AG08396 (cell line): ENCODE measurements at regions not wholly inside any gene's neighbourhood (a gene's known extent, or its start where the extent isn't known, plus 50 kb on each side); places are given as distances from the start of the nearest gene placed in this dataset.
"Not testable (repeated sequence)": the region's sequence is repeated elsewhere in the genome, so short reads cannot be mapped to it uniquely, and the experiment has no call there.

Experiments
- DNase-seq: peaks from one replicate; pipeline ENCODE4 v3.0.0; 2012; ENCODE audit warnings: low spot score, mixed read lengths

DNA sequence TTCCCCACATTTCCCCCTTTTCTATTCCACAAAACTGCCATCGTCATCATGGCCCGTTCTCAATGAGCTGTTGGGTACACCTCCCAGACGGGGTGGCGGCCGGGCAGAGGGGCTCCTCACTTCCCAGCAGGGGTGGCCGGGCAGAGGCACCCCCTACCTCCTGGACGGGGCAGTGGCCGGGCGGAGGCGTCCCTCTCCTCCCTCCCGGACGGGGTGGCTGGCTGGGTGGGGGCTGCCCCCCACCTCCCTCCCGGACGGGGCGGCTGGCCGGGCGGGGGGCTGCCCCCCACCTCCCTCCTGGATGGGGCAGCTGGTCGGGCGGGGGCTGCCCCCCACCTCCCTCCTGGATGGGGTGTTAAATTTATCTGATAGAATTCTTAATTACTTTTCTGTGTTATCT, 250.9 kb upstream of the B3GALT2 start:
- not testable (repeated sequence) for DNase-seq

DNA sequence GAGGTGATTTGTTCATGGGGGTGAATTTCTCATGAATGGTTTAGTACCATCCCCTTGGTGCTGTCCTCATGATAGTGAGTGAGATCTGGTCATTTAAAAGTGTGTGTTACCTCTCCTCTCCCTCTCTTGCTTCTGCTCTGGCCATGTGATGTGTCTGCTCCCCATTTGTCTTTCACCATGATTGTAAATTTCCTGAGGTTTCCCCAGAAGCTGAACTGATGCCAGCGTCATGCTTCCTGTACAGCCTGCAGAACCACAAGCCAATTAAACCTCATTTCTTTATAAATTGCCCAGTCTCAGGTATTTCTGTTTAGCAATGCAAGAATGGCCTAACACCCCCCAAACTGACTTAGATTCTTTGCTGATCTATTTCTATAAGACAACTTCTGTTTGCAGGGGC, 249.4 kb upstream of the B3GALT2 start:
- DNase-seq = no peak

DNA sequence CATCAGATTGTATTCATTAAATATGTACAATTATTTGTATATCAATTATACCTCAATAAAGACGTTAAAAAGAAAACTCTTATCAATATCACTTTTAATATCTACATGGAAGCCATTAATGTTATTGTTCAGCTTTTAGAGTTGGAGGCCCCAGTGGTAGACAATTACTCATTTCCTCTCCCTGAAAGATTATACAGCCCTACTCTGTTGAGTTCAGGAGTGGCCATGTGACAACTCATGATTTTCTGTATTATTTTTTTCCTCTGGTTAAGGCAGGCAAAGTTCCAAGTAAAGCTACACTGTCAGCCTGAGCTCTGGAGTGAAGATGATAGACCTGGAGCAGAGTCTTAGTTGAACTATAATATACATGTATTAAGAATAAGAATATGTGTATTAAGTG, 247.9 kb upstream of the B3GALT2 start:
- DNase-seq = peak; percentile 11

DNA sequence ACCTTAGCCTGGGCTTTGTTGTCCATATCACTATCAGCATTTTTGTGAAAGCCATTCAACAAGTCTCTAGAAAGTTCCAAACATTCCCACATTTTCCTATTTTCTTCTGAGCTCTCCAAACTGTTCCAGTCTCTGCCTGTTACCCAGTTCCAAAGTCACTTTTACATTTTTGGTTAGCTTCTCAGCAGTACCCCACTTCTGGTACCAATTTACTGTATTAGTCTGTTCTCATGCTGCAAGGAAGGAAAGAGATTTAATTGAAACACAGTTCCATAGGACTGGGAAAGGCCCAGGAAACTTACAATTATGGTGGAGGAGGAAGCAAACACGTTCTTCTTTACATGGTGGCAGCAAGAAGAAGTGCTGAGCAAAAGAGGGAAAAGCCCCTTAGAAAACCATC, 247.2 kb upstream of the B3GALT2 start:
- no peak for DNase-seq

GRCh38 chr1:193432979-193433587, 246.7 kb upstream of the B3GALT2 start:
- no peak for DNase-seq

- no peak for DNase-seq
Measured at GRCh38 chr1:193431265-193431977, 245.0 kb upstream of the B3GALT2 start.

DNA sequence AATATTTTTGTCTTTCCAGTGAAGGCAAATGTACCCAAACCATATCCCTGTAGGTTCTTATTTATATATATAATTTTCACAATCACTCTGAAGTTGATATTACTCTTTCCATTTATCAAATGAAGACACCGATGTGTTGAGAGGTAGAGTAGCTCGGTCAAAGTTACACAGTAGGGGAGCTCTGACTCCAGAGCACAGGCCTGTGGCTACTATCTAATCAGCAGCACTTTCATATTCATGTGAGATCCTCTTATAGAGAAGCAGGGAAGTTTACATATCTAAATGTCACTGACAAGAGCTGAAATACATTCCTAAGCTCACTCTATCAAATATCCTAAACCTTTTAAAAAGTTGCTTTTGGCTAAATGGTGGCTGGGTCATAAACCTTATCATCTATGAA, 241.1 kb upstream of the B3GALT2 start:
- no peak for DNase-seq

GRCh38 chr1:193426061-193426460, 239.6 kb upstream of the B3GALT2 start:
- no peak for DNase-seq

GRCh38 chr1:193421487-193421886, 235.1 kb upstream of the B3GALT2 start:
- DNase-seq = no peak

DNA sequence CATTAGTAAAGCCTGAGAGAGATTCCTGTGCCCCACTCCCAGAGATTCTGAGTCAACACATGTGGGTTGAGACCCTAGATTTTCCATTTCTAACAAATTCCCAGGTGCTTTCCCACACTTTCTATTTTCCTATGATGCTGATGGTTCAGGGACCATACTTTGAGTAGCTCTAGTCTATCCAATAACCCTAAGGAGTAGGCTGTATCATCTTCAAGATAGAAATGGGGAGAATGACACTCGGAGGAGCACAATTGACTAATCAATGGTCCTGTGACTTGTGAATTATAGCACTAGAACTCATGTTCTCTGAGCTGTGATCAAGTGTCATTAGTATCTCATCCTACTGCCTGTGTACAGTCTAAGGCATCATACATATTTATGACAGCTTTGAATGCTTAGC, 232.9 kb upstream of the B3GALT2 start:
- DNase-seq = no peak

DNA sequence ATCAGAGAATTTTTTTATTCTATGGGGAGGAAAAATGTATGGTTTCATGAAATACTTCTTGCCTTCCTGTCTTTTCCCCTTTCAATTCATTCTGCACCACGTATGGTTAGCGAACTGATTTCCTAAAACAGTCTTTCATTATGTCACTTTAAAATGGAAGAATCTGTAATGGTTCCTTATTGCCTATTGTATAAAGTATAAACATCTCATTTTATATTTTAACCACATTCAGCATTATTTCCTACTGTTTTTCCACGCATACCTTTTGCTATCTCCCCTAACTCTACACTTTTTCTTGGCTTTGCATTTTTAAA, 232.3 kb upstream of the B3GALT2 start:
- DNase-seq = no peak

DNA sequence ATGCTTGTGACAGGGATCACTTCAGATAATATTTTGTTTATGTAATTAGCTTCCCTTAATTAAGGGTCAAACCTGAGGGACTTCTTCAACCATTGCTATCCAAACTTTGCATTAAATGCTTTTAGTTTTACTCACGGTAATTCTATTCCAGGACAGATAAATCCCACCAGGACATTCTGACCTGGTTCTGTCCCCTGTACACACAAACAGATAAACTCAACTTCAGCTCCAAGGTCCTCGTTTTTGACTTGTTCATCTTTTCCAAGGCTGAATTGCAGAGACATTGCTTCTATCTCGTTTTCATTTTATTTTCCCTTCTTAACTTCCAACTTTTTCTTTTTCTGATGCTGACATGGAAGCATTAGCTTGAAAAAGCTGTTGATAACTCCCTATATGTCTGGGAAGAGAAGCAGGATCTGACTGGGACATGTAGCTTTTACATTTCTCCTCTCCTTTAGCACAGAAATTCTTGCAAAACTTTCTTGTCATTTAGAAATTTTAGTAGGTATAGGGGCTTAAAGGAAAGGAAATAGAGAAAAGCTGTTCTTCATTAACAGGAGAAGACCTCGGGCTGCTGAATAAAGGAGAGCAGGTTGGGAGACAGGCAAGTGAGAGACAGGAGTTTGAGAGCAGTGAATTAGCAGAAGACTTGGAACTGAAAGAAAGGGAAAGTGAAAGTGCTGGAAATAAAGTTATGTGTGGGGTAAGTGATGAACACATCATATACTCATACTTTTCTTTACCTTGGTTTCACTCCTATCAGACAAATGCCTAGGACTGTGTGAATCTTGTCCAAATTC, 231.7 kb upstream of the B3GALT2 start:
- DNase-seq = peak; percentile 15

GRCh38 chr1:193417403-193417802, 231.0 kb upstream of the B3GALT2 start:
- DNase-seq = no peak

GRCh38 chr1:193416226-193417024, 230.0 kb upstream of the B3GALT2 start:
- no peak for DNase-seq

GRCh38 chr1:193415256-193415655, 228.8 kb upstream of the B3GALT2 start:
- DNase-seq = no peak

DNA sequence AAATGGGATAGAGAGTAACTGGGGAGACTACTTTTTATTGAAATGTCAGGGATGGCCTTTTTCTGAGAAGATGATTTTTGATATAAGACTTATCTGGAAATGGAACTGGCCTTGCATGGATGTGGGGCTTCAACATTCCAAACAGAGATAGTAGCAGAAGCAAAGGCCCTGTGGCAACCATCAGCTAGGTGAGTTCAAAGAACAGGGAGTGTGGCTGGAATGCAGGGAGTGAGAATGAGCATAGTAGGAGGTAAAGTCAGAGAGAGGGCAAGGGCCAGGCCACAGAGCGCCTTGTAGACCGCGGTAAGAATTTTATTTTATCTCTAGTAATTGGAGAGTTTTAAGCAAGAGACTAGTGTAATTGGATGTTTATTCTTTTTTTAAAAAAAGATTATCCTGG, 227.0 kb upstream of the B3GALT2 start:
- DNase-seq = no peak

DNA sequence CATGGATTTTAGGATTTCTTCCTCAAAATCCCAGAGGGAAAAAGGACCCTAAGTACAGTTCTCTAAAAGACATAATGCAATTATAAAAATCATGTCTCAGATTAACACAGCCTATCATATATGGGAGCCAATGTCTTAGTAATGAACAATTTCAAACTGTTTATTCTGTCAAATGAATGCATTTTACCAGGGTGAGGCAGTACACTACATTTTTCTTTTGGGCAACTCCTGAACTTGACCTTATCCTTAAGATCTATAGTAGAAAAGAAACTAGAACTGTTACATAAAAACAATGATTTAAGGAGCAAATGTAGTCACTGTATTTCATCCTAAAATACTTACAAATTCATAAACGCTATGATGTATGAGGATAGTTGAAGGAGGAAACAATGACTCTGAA, 226.3 kb upstream of the B3GALT2 start:
- DNase-seq = no peak

DNA sequence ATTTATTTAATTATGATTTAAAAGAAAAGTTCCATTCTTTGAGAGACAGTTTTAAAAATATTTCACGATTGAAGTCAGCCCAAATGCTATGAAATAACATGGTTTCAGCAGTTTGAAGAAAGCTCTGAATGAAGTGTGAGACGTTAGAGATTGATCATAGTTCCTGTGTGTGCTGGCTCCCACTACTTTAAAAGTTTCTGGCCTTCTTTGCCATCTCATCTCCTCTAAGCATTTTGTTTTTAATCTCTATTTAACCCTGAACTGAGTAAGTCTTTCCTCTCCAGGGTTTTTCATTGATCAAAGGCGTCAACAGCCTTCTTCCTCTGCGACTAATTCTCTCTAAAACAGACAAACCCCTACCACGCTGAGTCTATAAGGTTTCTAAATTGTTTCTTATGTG, 225.3 kb upstream of the B3GALT2 start:
- DNase-seq = no peak

GRCh38 chr1:193411215-193411614, 224.8 kb upstream of the B3GALT2 start:
- no peak for DNase-seq

- DNase-seq = peak; percentile 29
Measured at GRCh38 chr1:193408782-193409293, 222.4 kb upstream of the B3GALT2 start.

DNA sequence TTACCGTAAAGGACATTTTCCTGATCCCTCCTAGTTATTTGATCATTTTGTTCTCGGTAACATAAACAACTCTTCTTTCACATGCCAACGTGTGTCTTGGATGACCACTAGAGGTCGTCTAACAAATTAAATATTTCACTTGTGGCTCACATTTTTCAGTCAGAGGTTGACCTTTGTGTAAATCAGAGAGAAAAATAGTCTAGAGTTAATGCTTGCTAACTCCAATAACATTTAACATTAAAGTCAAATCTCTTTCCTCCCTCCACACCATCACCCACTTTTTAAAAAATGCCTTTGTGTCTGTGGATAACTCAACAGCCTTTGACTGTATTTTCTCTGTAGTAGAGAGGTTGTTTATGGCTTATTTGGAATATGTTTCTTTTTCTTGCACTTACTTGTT, 220.5 kb upstream of the B3GALT2 start:
- DNase-seq = peak; percentile 47

GRCh38 chr1:193404236-193404635, 217.8 kb upstream of the B3GALT2 start:
- no peak for DNase-seq
